Left cardiac atrium (tissue), 4 donors: ENCODE measurements at regions not wholly inside any gene's neighbourhood (a gene's known extent, or its start where the extent isn't known, plus 50 kb on each side); places are given as distances from the start of the nearest gene placed in this dataset.

Source experiments
- ATAC-seq, 2 donors: fragments of 200-7000 bp; cut with Tn5 transposase; one replicate each; pipeline ENCODE4 v1.9.1; 2020; ENCODE audit warnings: mild to moderate bottlenecking in 2 of 2, moderate library complexity in 2 of 2
- DNase-seq: peaks from one replicate; pipeline ENCODE4 v3.0.0-alpha.2; 2020
- intact Hi-C, 2 donors: fragments of 100-400 bp; cut with DNase I; formaldehyde crosslinking; loops; one replicate each; pipeline versions ENCODE4 v1.14.1 to v1.15.1; 2022 to 2023
- donor health status: DM: no; HTN: yes; CAD: no.
- donor health status: DM: no; HTN: yes; CAD: no; lungs with severe emphysema.
- donor health status: DM: yes; HTN: yes; CAD: no.
- donor health status: Dilated cardiomyopathy.

DNA sequence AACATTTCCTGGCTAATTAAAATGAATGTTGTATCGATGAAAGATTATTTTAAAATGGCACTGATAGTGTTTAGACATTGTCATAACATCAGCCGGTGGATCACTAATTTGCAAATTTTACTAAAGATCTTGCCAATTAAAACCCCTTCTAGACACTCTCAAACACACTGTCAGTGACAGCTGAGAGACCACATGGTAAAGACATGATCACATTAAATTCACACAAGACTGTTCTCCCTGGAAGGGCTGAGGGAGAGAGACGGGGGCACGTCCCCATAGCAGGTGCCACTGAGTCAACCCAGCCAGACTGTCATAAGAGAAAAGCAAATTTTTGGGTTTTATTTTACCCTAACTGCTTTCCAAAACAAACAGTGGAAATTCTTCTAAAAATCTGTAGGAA lies 306.0 kb downstream of the TXNL1 start:
- intact Hi-C loops, result no loop called here
- DNase-seq (no peak), ATAC-seq (no peak)

DNA sequence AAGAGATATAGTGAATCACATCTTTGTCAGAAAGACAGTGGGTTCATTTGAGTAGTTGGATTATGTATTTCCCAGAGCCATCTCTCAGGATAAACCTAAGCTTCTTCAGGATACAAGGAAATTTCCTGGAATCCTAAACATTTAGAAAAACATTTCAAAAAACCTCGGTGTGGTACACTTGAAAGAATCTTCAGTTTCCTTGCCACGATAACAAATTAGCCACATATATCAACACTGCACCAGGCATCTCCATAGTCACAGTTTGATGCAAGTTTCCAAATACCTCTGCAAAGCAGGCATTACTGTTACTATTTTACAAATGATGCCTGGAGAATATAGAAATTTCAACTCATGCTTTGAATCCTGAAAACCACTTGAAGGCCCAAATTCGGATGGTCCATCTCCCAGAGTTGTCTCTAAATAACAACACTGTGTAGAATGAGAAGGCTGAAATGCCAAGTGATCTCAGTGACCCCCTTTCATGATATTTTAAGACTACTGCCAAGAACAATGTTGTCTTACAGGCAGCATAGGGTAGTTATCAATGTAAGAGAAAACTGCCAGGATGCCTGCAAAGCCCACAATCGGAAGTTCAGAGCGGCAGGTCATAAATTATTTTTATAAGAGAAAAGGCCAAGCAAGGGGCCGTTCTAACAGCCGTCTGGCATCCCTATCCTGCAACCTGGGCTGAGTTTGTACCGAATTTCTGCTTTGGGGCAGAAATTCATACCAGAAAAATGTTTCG lies 307.9 kb downstream of the TXNL1 start:
- DNase-seq (no peak), ATAC-seq (no peak)
- intact Hi-C loops, result no loop called here

DNA sequence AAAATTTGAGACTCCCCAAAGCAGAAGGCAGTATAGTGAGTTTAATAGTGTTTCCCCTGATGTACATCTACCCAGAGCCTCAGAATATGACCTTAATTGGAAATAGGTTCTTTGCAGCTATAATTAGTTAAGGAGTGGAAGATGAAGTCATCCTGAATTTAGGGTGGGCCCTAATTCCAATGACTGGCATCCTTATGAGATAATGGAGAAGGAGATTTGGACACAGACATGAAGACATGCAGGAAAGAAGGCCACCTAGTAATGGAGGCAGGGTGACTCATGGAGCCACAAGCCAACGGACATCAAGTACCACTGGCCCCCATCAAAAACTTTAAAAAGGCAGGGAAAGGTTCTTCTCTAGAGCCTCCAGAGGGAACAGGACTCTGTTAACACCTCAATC lies 308.9 kb downstream of the TXNL1 start:
- intact Hi-C loops, result no loop called here
- ATAC-seq (no peak), DNase-seq (no peak)

GRCh38 chr18:56327191-56327885 lies 311.1 kb downstream of the TXNL1 start:
- ATAC-seq (peak in 1 of 2 donors; percentile 68), DNase-seq (no peak)
- intact Hi-C loops, result no loop called here

- DNase-seq (no peak), ATAC-seq (no peak)
- intact Hi-C loops, result no loop called here
Observed at GRCh38 chr18:56326336-56327072, 311.9 kb downstream of the TXNL1 start.

- DNase-seq (no peak), ATAC-seq (no peak)
- intact Hi-C loops, result no loop called here
Observed at GRCh38 chr18:56323673-56324072, 314.7 kb downstream of the TXNL1 start.

- intact Hi-C loops, result no loop called here
- no peak for DNase-seq
- ATAC-seq, result peak; percentile 76 to 77
Observed at GRCh38 chr18:56322406-56322805, 316.0 kb downstream of the TXNL1 start.

DNA sequence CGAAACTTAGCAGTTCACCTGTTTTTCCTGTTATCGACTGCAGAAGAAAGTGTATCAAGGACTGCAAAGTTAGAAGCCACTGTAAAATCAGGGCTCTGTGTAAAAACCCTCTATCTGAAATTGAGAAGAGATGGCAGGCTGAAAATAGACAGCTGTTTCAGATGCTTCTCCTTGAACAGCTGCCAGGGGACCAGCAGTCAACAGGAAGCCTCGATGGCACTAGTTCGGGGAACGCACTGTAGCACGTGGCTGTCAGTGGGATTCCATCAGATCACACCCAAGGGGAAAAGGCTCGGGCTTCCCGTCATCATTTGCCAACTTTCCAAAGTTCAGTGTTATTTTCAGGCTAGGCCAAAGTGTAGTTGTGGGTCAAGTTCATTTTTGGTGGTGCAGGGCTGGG lies 316.9 kb downstream of the TXNL1 start:
- DNase-seq (peak; percentile 56), ATAC-seq (peak; percentile 59 to 71)
- intact Hi-C loops, result no loop called here

GRCh38 chr18:56319953-56320352 lies 318.4 kb downstream of the TXNL1 start:
- ATAC-seq, result no peak
- DNase-seq, result no peak
- intact Hi-C loops, result no loop called here

- DNase-seq (no peak), ATAC-seq (no peak)
- intact Hi-C loops, result no loop called here
Observed at GRCh38 chr18:56316727-56317126, 321.7 kb downstream of the TXNL1 start.

- intact Hi-C loops, result no loop called here
- no peak for DNase-seq
- ATAC-seq, result peak in 1 of 2 donors; percentile 70
Observed at GRCh38 chr18:56315363-56315762, 323.0 kb downstream of the TXNL1 start.

GRCh38 chr18:56314396-56314795 lies 324.0 kb downstream of the TXNL1 start:
- DNase-seq (no peak), ATAC-seq (no peak)
- intact Hi-C loops, result no loop called here

DNA sequence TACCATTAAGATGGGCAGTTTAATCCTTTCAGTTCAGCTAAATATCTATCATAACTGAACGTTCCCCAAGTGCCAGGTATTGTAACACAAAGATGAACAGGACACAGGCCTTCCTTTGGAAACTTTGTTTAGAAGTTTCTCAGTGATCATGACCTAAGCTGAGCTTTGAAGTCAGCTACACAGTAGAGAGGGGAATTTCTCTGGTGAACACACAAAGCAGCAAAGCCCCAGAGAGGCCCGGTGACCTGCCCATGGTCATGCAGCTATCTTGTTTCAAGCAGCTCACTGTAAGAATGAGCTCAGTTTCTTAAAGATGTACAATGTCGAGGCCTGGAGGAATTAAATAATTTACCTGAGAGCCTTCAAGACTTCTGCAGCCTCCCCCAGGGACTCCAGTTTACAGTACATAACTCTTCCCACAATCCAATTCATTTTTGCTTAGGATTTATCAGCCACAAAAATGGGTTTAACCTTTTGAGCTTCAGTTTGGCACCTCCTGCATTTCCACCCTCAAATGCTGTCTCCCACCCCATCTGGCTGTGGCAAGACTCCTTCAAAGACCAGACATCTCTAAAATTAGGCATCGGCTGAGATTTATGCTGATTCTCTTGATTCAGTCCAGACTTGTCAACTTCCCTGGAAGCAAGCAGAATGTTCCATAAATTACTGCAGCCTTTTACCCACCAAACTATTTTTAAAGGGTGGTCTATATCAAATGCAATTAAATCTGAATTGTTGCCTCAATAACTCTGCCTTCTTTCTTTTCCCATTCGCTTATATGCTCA lies 325.6 kb downstream of the TXNL1 start:
- ATAC-seq (no peak), DNase-seq (no peak)
- intact Hi-C loops, result no loop called here

- DNase-seq (no peak), ATAC-seq (peak; percentile 27 to 62)
- intact Hi-C loops, result no loop called here
Observed at GRCh38 chr18:56309104-56309503, 329.3 kb downstream of the TXNL1 start.

DNA sequence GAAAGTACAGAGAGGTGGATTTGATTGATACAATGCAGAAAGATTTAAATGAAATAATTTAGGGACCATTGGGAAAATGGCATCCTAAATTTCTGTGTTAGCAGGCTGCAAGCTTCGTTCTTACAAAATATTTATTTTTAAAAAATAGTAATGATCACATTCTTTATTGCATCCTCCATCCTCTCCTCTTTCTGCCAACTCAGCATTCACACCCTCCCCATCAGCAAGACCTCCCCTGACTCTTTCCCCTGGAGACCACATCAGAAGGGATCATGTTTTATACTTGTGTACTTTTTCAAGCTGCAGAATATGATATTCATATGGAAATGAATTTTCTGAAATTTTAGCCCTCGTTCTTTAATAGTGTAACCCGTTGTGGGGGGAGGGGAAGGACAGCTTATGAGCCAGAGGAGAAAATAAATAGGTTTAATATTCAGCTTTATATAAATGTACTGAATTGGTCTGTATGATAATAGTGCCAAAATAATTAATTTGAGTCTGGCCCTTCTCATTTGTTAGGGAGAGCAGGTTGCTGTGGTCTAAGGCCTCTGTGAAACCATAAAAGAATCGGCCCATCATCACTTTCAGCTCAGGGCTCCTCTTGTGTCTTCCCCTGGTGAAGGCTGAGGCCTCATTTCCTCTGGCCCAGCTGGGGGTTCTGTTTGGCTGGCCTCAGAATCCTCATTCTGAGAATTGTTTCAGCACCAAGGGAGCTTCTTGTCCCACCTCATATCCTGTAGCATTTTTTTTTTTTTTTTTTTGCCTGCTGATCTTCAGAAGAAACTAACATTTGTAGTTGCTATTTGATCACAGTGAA lies 330.8 kb downstream of the TXNL1 start:
- DNase-seq (no peak), ATAC-seq (no peak)
- intact Hi-C loops, result no loop called here

- intact Hi-C loops, result no loop called here
Observed at GRCh38 chr18:56306797-56307196, 331.6 kb downstream of the TXNL1 start.

DNA sequence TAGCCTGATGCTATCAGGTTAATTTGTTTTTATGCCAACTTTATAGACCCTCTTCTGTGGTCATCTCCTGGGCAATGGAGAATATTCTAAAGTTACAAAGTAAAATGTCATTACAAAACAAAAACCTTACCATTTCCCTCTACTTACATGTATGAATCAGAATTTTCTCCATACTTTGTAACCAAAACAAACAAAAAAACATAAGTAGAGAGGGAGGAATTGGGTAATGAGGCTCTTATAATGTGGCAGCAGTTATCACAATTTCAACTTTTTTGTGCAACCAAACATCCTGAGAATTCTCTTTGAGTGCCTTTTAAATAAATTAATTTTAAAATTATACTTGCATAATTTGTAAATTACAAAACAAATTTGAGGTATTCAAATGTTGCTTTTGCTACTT lies 332.8 kb downstream of the TXNL1 start:
- DNase-seq, result no peak
- no peak for ATAC-seq
- intact Hi-C loops, result no loop called here

More at GRCh38 chr18:56306797-56307196, 331.6 kb downstream of the TXNL1 start:
- ATAC-seq (no peak), DNase-seq (no peak)

- DNase-seq, result no peak
- peak in 1 of 2 donors; percentile 11 for ATAC-seq
- intact Hi-C loops, result no loop called here
Observed at GRCh38 chr18:56302156-56302555, 336.2 kb downstream of the TXNL1 start.

DNA sequence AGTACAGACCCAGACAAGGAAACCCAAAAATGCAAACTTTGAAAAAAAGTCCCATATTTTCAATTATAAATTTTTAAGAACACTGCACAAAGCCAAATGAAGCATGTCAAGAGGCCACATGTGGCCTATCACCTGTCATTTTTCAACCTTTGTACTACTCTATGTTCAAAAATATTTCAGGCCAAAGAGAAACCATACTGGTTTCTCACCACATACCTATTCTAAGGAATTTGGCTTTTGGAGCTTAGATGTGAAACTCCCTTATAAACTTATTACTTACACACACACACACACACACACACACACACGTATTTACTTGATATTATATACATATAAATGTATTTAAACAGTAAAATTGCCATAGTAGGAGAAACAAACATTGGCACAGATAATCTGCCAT lies 338.7 kb downstream of the TXNL1 start:
- no peak for DNase-seq
- no peak for ATAC-seq
- intact Hi-C loops, result loop anchor here in 1 of 2 donors (10.0 kb wide), 1 partner anchor 65 kb away; no protein-coding TSS in a partner anchor
